Gastrocnemius medialis (tissue), 4 donors: ENCODE measurements at regions not wholly inside any gene's neighbourhood (a gene's known extent, or its start where the extent isn't known, plus 50 kb on each side); places are given as distances from the start of the nearest gene placed in this dataset.
"Not testable (repeated sequence)": the region's sequence is repeated elsewhere in the genome, so short reads cannot be mapped to it uniquely, and the experiment has no call there.

ENCODE experiments used
- CTCF ChIP-seq, 5 experiments: fragments of 450-650 bp in 3 of 5; fragments of 200-600 bp in 2 of 5; sonication (generic) in 2 of 5; IDR thresholded peaks in 4 of 5; conservative IDR thresholded peaks in 1 of 5; 1 replicate in 4 of 5; 2 replicates in 1 of 5; pipeline ENCODE4 v1.5.1; 2016 to 2019; ENCODE audit warnings: antibody characterized with exemption in 5 of 5, mild to moderate bottlenecking in 3 of 5, moderate library complexity in 3 of 5
- POLR2A ChIP-seq, 2 donors: fragments of 450-650 bp; IDR thresholded peaks; one replicate each; pipeline ENCODE4 v1.6.1; 2017; ENCODE audit warnings: antibody characterized with exemption in 2 of 2, mild to moderate bottlenecking in 2 of 2, moderate library complexity in 2 of 2

DNA sequence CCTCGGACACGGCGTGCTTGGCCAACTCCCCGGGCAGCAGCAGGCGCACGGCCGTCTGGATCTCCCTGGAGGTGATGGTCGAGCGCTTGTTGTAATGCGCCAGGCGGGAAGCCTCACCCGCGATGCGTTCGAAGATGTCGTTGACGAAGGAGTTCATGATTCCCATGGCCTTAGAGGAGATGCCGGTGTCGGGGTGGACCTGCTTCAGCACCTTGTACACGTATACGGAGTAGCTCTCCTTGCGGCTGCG lies 101.1 kb upstream of the PRSS16 start:
- not testable (repeated sequence) for TF ChIP-seq CTCF (IDR thresholded peaks at IDR 0.05 in 4 of 5, conservative IDR thresholded peaks at IDR 0.05 in 1 of 5); POLR2A (IDR thresholded peaks at IDR 0.05)
